Neural progenitor cell (in vitro differentiated cells): ENCODE measurements at regions not wholly inside any gene's neighbourhood (a gene's known extent, or its start where the extent isn't known, plus 50 kb on each side); places are given as distances from the start of the nearest gene placed in this dataset.

Experiments
- EZH2 ChIP-seq: fragments of 200-600 bp; sonication (generic); IDR thresholded peaks from 2 replicates; pipeline ENCODE4 v1.6.1; 2017; ENCODE audit warnings: antibody characterized with exemption, mild to moderate bottlenecking, moderate library complexity
- EZH2phosphoT487 ChIP-seq: fragments of 200-600 bp; sonication (generic); IDR thresholded peaks from 2 replicates; pipeline ENCODE4 v1.6.1; 2017; ENCODE audit warnings: antibody characterized with exemption
- TF ChIP-seq, protein P1 (sequence below): fragments of 200-600 bp; sonication (generic); IDR thresholded peaks from 2 replicates; pipeline ENCODE4 v1.5.1; 2017; ENCODE audit warnings: antibody characterized with exemption, mild to moderate bottlenecking

DNA sequence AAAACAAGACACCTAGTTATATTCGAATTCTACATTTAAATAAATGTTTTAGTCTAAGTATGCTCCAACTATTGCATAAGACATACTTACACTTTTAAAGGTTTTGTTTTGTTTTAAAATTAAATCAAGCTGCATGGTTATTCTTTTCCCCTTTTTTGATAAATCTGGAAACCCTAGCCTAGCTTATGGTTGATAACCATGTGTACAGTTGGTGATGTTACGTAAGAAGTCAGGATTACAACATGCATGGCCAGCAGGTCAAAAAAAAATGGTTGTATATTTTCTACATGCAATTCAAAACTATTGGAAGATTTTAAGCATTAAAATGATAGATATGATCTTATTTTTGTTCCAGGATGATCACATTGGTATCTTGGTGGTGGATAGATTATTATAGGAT lies 1600.6 kb downstream of the PLA2G4A start:
- TF ChIP-seq, protein P1, sequence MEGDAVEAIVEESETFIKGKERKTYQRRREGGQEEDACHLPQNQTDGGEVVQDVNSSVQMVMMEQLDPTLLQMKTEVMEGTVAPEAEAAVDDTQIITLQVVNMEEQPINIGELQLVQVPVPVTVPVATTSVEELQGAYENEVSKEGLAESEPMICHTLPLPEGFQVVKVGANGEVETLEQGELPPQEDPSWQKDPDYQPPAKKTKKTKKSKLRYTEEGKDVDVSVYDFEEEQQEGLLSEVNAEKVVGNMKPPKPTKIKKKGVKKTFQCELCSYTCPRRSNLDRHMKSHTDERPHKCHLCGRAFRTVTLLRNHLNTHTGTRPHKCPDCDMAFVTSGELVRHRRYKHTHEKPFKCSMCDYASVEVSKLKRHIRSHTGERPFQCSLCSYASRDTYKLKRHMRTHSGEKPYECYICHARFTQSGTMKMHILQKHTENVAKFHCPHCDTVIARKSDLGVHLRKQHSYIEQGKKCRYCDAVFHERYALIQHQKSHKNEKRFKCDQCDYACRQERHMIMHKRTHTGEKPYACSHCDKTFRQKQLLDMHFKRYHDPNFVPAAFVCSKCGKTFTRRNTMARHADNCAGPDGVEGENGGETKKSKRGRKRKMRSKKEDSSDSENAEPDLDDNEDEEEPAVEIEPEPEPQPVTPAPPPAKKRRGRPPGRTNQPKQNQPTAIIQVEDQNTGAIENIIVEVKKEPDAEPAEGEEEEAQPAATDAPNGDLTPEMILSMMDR = no peak
- TF ChIP-seq EZH2phosphoT487 (no peak), EZH2 (no peak)
